Right cardiac atrium (tissue), 5 donors: ENCODE measurements at regions not wholly inside any gene's neighbourhood (a gene's known extent, or its start where the extent isn't known, plus 50 kb on each side); places are given as distances from the start of the nearest gene placed in this dataset.

Source experiments
- ATAC-seq, 2 donors: fragments of 200-7000 bp; cut with Tn5 transposase; one replicate each; pipeline versions ENCODE4 v1.8.0 to v1.9.1; 2020; ENCODE audit warnings: moderate library complexity in 2 of 2, mild to moderate bottlenecking in 1 of 2
- DNase-seq, 3 donors: peaks; one replicate each; pipeline ENCODE4 v3.0.0-alpha.2; 2020
- H3K27ac ChIP-seq: one replicate; pipeline ENCODE4 v1.5.1; 2013; ENCODE audit warnings: mild to moderate bottlenecking, low read length, control low read depth, moderate library complexity
- H3K27me3 ChIP-seq: one replicate; pipeline ENCODE4 v1.6.1; 2013; ENCODE audit not compliant: control insufficient read depth, insufficient read depth
- H3K4me1 ChIP-seq: one replicate; pipeline ENCODE4 v1.6.1; 2013; ENCODE audit warnings: low read length; ENCODE audit not compliant: control insufficient read depth, insufficient read depth
- H3K4me3 ChIP-seq: one replicate; pipeline ENCODE4 v1.5.1; 2013; ENCODE audit warnings: low read length, control low read depth
- H3K9me3 ChIP-seq: one replicate; pipeline ENCODE4 v1.6.1; 2013; ENCODE audit warnings: low read length; ENCODE audit not compliant: control insufficient read depth
- WGBS: extraction: QIAGEN DNeasy Blood & Tissue Kit; methylation state at CpG from one replicate; pipeline ENCODE4 v1.1.7; 2013; 5-methylcytosine and 5-hydroxymethylcytosine counted together
- intact Hi-C, 4 donors: fragments of 100-400 bp; cut with DNase I; formaldehyde crosslinking; loops; one replicate each; pipeline versions ENCODE4 v1.11.0 to v1.14.0; 2022 to 2023
- donor health status: healthy with polysubstance abuse.
- donor health status: DM: no; HTN: yes; CAD: no.
- donor health status: DM: no; HTN: no; CAD: no.
- donor health status: DM: no; HTN: yes; CAD: no; lungs with severe emphysema.
- donor health status: DM: yes; HTN: yes; CAD: no.

DNA sequence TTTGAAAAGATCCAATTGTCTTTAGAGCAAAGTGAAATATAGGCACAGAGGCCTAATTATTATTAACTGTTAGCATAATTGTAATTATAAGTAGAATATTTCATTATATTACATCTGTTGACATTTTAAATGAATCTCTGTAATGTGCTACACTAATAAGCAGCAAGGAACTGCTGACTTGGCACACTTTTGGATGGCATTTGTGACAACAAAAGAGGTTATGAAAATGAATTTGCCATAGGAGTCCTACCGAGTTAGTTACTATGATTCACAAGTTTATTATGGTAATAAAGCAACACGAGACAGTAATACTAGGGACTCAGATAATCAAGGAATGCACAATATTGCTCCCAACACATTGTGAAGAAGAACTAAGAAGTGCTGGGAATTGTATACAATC lies 213.8 kb upstream of the PCDH9 start:
- Histone ChIP-seq H3K4me3 (no peak overlapping the region), H3K27me3 (no peaks in the 10 kb centered on the region), H3K9me3 (no peaks in the 10 kb centered on the region), H3K27ac (no peak overlapping the region), H3K4me1 (no peaks in the 10 kb centered on the region)
- no peak for DNase-seq
- intact Hi-C loops: no loop called here
- WGBS: 55% methylated on average over 2 of the region's 2 CpGs
- no peak for ATAC-seq

DNA sequence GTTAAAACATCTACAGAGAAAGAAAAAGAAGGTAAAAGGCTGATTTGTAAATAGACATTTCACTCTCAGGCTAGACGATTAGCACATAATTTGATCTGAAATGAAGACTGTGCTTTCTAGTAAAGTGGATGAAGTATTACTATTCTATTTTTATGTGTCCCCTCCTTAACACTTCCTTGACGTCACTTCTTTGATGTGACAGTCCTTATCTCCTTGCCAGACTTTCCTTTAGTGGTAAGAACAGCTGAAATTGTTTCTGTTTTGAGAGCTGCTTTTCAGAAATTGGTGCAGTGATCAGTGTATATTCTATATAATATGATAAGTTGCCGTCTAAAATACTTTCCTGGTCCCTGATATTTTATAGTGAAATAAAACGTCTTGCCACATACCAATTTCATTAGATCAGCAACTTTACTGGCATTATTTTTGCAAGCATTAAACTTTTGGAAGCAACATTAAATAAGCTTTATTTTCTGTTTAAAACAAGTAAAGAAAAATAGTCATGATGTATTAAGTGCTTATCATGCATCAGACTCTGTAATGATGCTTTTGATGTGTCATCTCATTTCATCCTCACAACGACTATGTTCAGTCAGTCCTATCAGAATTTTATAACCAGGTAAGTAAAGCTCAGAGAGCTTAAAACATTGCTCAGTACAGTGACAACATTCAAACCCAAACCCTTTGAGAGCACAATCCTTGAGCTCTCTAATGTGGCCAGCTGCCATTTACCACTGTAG lies 210.3 kb upstream of the PCDH9 start:
- Histone ChIP-seq H3K27ac (no peak overlapping the region), H3K4me3 (no peak overlapping the region), H3K27me3 (no peaks in the 10 kb centered on the region)

DNA sequence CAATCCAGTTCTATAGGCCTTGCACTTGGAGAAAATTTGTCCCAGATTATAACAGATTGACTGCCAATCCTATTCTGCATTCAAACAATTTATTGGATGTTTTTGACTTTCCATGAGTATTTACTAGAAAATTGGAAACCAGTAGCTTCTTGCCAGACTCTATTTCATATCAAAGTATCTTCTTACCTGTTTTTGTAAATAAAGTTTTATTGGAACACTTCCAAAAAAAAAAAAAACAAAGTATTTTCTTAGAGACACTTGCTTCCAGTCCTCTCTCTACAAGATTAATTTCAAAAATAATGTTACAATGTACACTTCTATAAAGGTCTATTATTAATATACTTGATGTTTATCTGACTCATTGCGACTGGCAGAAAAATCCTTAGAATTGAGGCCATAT lies 209.2 kb upstream of the PCDH9 start:
- Histone ChIP-seq H3K4me3 (no peak overlapping the region), H3K9me3 (no peaks in the 10 kb centered on the region), H3K4me1 (no peaks in the 10 kb centered on the region), H3K27ac (no peak overlapping the region), H3K27me3 (no peaks in the 10 kb centered on the region)
- no peak for DNase-seq
- intact Hi-C loops: no loop called here
- 90% methylated on average over 1 of the region's 1 CpG for WGBS
- no peak for ATAC-seq

More for the DNA sequence above, 210.3 kb upstream of the PCDH9 start:
- intact Hi-C loops: no loop called here
- DNase-seq: no peak
- no peak for ATAC-seq
- WGBS: 9% methylated on average over 5 of the region's 5 CpGs
- Histone ChIP-seq H3K4me1 (no peaks in the 10 kb centered on the region), H3K9me3 (no peaks in the 10 kb centered on the region)

DNA sequence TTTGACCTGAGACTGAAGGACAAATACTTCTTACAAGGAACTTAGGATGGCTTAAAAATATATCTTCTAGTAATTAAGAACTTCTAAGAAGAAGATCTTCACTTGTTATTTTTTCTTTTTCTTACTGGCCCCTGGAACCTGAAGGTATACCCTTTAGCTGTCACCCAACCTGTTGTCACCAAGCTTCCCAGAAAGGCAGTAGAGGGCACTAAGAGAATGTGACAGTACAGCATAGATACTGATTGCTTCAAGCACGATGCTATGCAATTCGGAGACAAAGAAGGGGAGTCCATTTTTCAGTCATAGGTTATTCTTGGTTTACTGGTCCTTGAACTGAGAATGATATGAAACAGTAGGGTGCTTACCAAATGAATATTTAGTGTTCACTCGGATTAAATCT lies 208.3 kb upstream of the PCDH9 start:
- Histone ChIP-seq H3K4me1 (no peaks in the 10 kb centered on the region), H3K27me3 (no peaks in the 10 kb centered on the region), H3K4me3 (no peak overlapping the region), H3K9me3 (no peaks in the 10 kb centered on the region), H3K27ac (no peak overlapping the region)
- ATAC-seq (no peak), DNase-seq (no peak)
- intact Hi-C loops: no loop called here
- WGBS: 37% methylated on average over 3 of the region's 3 CpGs

DNA sequence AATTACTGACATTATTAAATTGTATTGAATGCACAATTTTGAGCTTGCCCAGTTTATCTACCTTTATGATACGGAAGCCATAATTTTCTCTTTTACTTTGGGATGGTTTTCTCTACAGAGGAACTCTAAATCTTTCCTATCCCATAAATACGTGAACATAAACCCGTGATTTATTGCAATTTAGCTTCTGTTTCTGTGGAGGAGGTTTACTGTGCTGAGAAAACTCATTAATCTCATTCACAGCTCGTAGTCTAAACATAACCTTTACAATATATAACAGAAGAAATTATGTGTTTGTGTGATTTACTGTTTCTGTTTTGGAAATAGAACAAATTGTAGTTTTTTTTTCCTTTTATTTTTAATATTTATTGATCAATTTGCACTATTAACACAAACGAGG lies 207.1 kb upstream of the PCDH9 start:
- no peak overlapping the region for H3K4me3 ChIP-seq
- WGBS: 74% methylated on average over 5 of the region's 5 CpGs
- H3K9me3 ChIP-seq: no peaks in the 10 kb centered on the region
- intact Hi-C loops: no loop called here
- no peak for ATAC-seq
- no peak for DNase-seq
- no peak overlapping the region for H3K27ac ChIP-seq
- no peaks in the 10 kb centered on the region for H3K27me3 ChIP-seq
- H3K4me1 ChIP-seq: no peaks in the 10 kb centered on the region

DNA sequence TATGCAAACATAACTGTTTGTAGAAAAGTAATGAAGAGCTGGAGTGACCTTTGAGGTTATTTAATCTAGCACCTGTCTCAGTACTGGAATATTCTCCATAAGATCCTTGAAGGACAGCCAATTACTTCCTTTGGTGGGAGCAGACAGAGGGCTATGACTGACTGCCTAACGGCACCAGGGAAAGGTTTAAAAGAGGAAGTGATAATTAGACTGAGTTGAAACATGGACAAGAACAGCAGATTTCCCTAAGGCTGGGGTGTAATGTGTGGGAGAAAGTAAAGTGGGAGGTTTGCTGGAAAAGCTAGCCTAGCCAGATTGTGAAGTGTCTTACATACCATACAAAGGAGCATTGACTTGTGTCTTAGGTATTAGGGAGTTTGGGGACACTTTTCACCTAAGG lies 191.3 kb upstream of the PCDH9 start:
- ATAC-seq: no peak
- WGBS: 34% methylated on average over 1 of the region's 1 CpG
- intact Hi-C loops: no loop called here
- Histone ChIP-seq H3K4me3 (no peak overlapping the region), H3K9me3 (no peaks in the 10 kb centered on the region), H3K4me1 (peaks cover 1% of the 10 kb centered on the region), H3K27me3 (no peaks in the 10 kb centered on the region), H3K27ac (no peak overlapping the region)
- DNase-seq: no peak

DNA sequence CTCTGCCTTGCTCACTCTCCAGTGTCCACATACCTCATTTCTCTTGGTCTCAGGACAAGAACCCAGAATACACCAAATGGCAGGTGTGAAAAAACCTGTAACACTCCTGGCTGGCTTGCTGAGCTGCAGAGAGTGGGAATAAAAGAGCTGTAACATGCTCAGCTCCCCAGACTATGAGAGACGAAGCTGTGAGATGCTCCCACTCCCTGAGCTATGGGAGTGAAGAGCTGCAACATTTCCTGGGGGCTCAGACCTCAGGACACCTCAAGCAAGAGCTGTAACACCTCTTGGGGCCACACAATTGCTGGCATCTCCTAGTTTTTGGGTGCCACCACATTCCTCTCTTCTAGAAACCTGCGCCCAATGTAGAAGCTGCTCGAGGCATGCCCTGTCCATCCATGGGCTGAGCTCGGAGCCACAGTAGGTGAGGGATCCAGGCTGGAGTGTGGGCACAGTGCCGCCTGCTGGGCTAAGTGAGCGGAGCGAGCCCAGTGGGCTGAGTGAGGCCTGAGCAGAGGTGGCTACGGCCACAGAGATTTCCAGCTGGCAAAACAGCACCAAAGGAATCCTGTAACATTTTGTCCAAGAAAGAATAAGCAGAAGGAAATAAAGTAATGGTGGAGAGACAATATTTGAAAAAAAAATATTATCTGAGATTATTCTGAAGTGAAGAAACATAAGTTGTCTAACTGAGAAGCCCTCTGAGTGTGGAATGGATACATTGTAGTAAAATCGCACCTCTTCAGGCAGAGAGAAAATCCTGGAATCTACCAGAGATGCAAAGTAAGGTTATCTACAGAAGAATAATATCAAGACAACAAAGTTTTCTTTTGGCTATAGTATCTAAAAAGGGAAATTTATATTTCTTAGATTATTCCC lies 186.2 kb upstream of the PCDH9 start:
- Histone ChIP-seq H3K27me3 (no peaks in the 10 kb centered on the region), H3K4me3 (no peak overlapping the region), H3K27ac (no peak overlapping the region), H3K9me3 (no peaks in the 10 kb centered on the region), H3K4me1 (no peaks in the 10 kb centered on the region)
- ATAC-seq: peak; percentile 73 to 74
- peak in 2 of 3 donors; percentile 44 to 51 for DNase-seq
- WGBS: 63% methylated on average over 9 of the region's 9 CpGs
- intact Hi-C loops: no loop called here

DNA sequence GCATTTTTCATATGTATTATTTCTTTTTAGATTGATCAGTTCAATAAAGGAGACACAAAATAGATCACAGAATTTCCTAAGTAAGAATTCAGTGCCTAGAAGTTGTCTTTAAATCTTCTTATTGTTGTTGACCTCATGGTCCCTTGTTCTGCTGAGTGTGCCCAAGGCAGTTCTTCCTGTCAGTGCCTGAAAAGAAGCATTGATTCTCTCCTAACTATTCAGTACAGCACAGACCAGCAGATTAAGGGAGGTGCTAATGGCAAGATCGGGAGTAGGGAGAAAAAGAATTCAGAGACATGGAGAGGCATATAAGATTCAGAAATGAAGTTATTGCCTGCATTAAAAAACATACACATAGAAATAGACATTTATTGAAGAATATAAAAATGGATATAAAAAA lies 180.5 kb upstream of the PCDH9 start:
- Histone ChIP-seq H3K27me3 (no peaks in the 10 kb centered on the region), H3K27ac (no peak overlapping the region), H3K4me1 (no peaks in the 10 kb centered on the region), H3K4me3 (no peak overlapping the region), H3K9me3 (no peaks in the 10 kb centered on the region)
- WGBS: 38% methylated on average over 1 of the region's 1 CpG
- intact Hi-C loops: no loop called here
- no peak for ATAC-seq
- DNase-seq: no peak

DNA sequence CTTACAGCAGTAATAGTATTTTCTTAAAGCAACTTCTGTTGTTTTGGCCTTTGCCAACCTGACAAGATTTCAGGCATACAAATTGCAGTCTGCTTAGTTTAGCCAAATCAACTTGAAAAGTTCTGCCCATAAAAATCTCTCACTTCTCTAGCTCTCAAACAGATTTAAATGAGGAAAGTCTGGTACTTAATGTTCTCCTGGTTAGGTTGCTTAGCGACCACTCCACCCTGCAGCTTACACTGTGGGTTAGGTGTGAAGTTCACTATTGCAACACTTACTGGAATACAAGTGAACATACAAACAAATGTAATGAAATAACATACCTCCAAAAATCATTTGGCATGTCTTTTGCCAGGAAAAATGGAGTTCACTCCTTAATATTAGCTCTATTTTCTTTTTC lies 178.7 kb upstream of the PCDH9 start:
- intact Hi-C loops: no loop called here

DNA sequence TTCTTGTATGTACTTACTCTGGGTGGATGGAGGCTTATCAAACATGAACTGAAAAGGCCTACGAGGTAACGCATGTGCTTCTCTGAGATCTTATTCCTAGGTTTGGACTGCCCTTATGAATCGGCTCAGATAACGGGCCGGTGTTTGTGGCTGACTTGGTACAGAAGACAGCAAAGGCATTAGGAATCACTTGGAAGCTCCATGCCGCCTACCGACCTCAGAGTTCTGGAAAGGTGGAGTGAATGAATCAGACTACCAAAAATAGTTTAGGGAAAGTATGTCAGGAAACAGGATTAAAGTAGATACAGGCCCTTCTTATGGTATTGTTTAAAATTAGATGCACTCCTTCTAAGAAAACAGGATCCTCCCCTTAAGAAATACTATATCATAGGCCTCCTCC lies 172.4 kb upstream of the PCDH9 start:
- WGBS: 89% methylated on average over 7 of the region's 7 CpGs
- no peak for ATAC-seq
- no peaks in the 10 kb centered on the region for H3K27me3 ChIP-seq
- no peaks in the 10 kb centered on the region for H3K4me1 ChIP-seq
- no peak overlapping the region for H3K27ac ChIP-seq
- no peak overlapping the region for H3K4me3 ChIP-seq
- no peak for DNase-seq
- intact Hi-C loops: no loop called here
- no peaks in the 10 kb centered on the region for H3K9me3 ChIP-seq

More for the DNA sequence above, 178.7 kb upstream of the PCDH9 start:
- Histone ChIP-seq H3K9me3 (no peaks in the 10 kb centered on the region), H3K27ac (no peak overlapping the region), H3K4me1 (no peaks in the 10 kb centered on the region), H3K27me3 (no peaks in the 10 kb centered on the region), H3K4me3 (no peak overlapping the region)
- 75% methylated on average over 1 of the region's 1 CpG for WGBS
- DNase-seq: no peak
- peak; percentile 79 to 89 for ATAC-seq

DNA sequence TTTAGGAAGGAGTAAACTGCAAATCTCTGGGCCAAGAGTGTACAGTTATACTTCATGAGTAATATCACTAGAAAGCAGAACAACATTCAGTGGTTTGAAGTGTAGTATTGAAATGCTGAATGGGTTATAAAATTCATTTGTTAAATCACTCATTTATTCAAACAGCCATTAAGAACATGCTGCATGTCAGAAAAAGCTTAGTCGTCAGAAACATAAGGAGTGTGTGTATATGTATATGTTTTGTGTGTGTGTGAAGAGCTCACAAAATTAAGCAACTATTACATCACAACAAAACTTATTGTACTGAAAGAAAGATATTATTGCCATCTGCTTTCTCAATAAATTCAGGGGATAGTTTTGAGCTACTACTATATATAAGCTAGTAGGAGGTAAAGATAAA lies 165.4 kb upstream of the PCDH9 start:
- Histone ChIP-seq H3K4me3 (no peak overlapping the region), H3K27ac (no peak overlapping the region), H3K9me3 (no peaks in the 10 kb centered on the region), H3K4me1 (no peaks in the 10 kb centered on the region), H3K27me3 (no peaks in the 10 kb centered on the region)
- 85% methylated on average over 1 of the region's 1 CpG for WGBS
- DNase-seq (no peak), ATAC-seq (no peak)
- intact Hi-C loops: no loop called here
